ENCODE measurements at regions not wholly inside any gene's neighbourhood (a gene's known extent, or its start where the extent isn't known, plus 50 kb on each side); places are given as distances from the start of the nearest gene placed in this dataset.

- H3K9ac ChIP-seq (ENCODE audit: low read depth in 1 of 2, low read length in 2 of 2) = no peak overlapping the region
- no peaks in the 10 kb centered on the region for H3K9me3 ChIP-seq (ENCODE audit: control insufficient read depth in 4 of 4, low read length in 3 of 4)
- H3K27me3 ChIP-seq (ENCODE audit: control insufficient read depth in 4 of 4, insufficient read depth in 4 of 4, low read length in 3 of 4) = peaks cover 0 to 8% (median 2%) of the 10 kb centered on the region in 4 donors
- no peaks in the 10 kb centered on the region for H3K4me1 ChIP-seq (ENCODE audit: control insufficient read depth in 4 of 4, insufficient read depth in 4 of 4, low read length in 3 of 4)
- WGBS = 78% methylated on average over 4 of the region's 4 CpGs
- TF ChIP-seq EGR1 (IDR thresholded peaks at IDR 0.05; ENCODE audit: low read depth in 2 of 2) (no peak), FOXA1 (IDR thresholded peaks at IDR 0.05) (no peak), MAX (IDR thresholded peaks at IDR 0.05) (no peak), YY1 (IDR thresholded peaks at IDR 0.05) (no peak), RAD21 (IDR thresholded peaks at IDR 0.05) (no peak), SP1 (IDR thresholded peaks at IDR 0.05) (no peak)
- no peak overlapping the region for H3K4me3 ChIP-seq (ENCODE audit: low read depth in 1 of 3, low read length in 3 of 3)
- DNase-seq (ENCODE audit: low spot score) = no peak
- H3K36me3 ChIP-seq (ENCODE audit: control insufficient read depth in 4 of 4, insufficient read depth in 3 of 4, low read depth in 1 of 4, low read length in 3 of 4) = no peaks in the 10 kb centered on the region
- H3K27ac ChIP-seq (ENCODE audit: low read depth in 1 of 2, low read length in 2 of 2) = no peak overlapping the region
Measured at GRCh38 chr7:116097365-116098009, 66.9 kb upstream of the TFEC start.

GRCh38 chr7:116098175-116098574 is 67.6 kb upstream of the TFEC start:
- Histone ChIP-seq H3K9ac (ENCODE audit: low read depth in 1 of 2, low read length in 2 of 2) (no peak overlapping the region), H3K27ac (ENCODE audit: low read depth in 1 of 2, low read length in 2 of 2) (no peak overlapping the region), H3K9me3 (ENCODE audit: control insufficient read depth in 4 of 4, low read length in 3 of 4) (no peaks in the 10 kb centered on the region), H3K36me3 (ENCODE audit: control insufficient read depth in 4 of 4, insufficient read depth in 3 of 4, low read depth in 1 of 4, low read length in 3 of 4) (no peaks in the 10 kb centered on the region), H3K4me1 (ENCODE audit: control insufficient read depth in 4 of 4, insufficient read depth in 4 of 4, low read length in 3 of 4) (no peaks in the 10 kb centered on the region), H3K27me3 (ENCODE audit: control insufficient read depth in 4 of 4, insufficient read depth in 4 of 4, low read length in 3 of 4) (peaks cover 0 to 8% (median 2%) of the 10 kb centered on the region in 4 donors), H3K4me3 (ENCODE audit: low read depth in 1 of 3, low read length in 3 of 3) (no peak overlapping the region)
- no peak for DNase-seq (ENCODE audit: low spot score)
- TF ChIP-seq FOXA2 (IDR thresholded peaks at IDR 0.05) (no peak), ZBTB33 (IDR thresholded peaks at IDR 0.05) (no peak), JUND (IDR thresholded peaks at IDR 0.05) (no peak), EGR1 (IDR thresholded peaks at IDR 0.05; ENCODE audit: low read depth in 2 of 2) (no peak), REST (IDR thresholded peaks at IDR 0.05) (no peak), HNF4G (IDR thresholded peaks at IDR 0.05) (no peak), CTCF (IDR thresholded peaks at IDR 0.05; ENCODE audit: low read depth, low read length, missing input control) (no peak), YY1 (IDR thresholded peaks at IDR 0.05) (no peak)
- WGBS = 93% methylated on average over 12 of the region's 12 CpGs

Data from liver (tissue), 8 donors.